ENCODE measurements at regions not wholly inside any gene's neighbourhood (a gene's known extent, or its start where the extent isn't known, plus 50 kb on each side); places are given as distances from the start of the nearest gene placed in this dataset.
A peak's percentile ranks its signal among the peaks of the same experiment; 100 is the strongest.

DNA sequence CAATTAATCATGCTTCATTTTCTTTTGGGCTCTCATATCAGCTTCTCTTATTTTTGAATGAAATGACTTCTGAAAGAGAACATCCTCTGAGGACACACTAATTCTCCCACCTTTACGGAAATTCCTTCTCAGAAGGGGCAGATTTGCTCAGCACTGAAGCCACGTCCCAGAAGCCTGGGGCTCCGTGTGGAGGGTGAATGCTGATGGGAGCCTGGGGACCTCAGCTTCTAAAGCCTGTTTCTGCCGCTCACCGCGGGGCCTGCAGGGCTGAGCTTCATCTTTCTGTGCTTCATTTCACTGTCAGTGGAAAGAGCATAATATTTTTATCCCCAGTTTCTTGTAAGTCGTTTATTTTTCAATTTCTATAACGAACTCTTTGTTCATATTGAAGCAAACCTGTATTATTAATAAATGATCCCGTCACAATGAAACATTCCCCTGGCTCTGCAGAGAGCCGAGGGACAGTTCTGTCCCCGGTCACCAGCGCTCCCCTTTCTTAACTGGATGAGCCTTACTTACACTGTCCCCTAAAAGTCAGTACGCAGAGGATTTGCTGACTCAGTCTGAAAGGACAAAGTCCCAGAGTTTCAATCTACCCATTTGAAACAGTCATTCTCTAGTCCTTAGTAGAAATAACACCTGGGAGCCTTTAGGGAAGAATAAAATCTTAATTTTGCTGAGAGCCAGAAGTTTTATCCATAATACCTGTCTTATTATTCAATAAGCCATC is 364.6 kb upstream of the FAT1 start:
- BruUV-seq (replicated peaks) = no TSS peak
- Histone ChIP-seq H3K27ac (ENCODE audit: extremely low read length, insufficient read depth, low read length) (no peak overlapping the region), H3K27me3 (ENCODE audit: control insufficient read depth in 1 of 2, insufficient read depth in 2 of 2, low read length in 2 of 2) (peaks cover 0 to 30% of the 10 kb centered on the region in 2 experiments; a peak in 2 of 5 replicates), H2AFZ (ENCODE audit: low read length) (no peak overlapping the region), H3K4me3 (replicated peaks in 1 of 3; ENCODE audit: insufficient read depth in 1 of 3, low read depth in 2 of 3, low read length in 3 of 3) (no peak overlapping the region), H3K36me3 (replicated peaks in 1 of 2; ENCODE audit: control insufficient read depth in 1 of 2, insufficient read depth in 2 of 2, low read length in 2 of 2) (no peaks in the 10 kb centered on the region), H3K79me2 (ENCODE audit: insufficient read depth, low read length) (no peaks in the 10 kb centered on the region), H3K9me3 (ENCODE audit: low read length) (no peaks in the 10 kb centered on the region), H3K4me2 (ENCODE audit: low read depth, low read length) (no peak overlapping the region), H3K4me1 (ENCODE audit: insufficient read depth, low read length) (no peaks in the 10 kb centered on the region), H4K20me1 (ENCODE audit: insufficient read depth, low read length) (no peaks in the 10 kb centered on the region), H3K9ac (ENCODE audit: insufficient read depth, low read depth, low read length) (no peak overlapping the region)
- intact Hi-C loops (cut with micrococcal nuclease; ENCODE audit: unreplicated experiment) = loop anchor here (10.0 kb wide), 1 partner anchor 363 kb away; the partner anchor contains the start of gene FAT1
- FAIRE-seq (no peak), ATAC-seq (no peak), DNase-seq (ENCODE audit: low spot score) (no peak)
- POLR2A ChIA-PET = no interaction called here
- CTCF ChIA-PET (ENCODE audit: low intra/inter-chr PET ratio, low total read pairs) = no interaction called here
- TF ChIP-seq MAFF (IDR thresholded peaks at IDR 0.05; ENCODE audit: low read depth, low read length) (peak; percentile 71), ZNF570 (CRISPR knock-in tag; IDR thresholded peaks at IDR 0.05; ENCODE audit: borderline replicate concordance) (no peak), MAFK (conservative IDR thresholded peaks at IDR 0.05 in 1 of 2, IDR thresholded peaks at IDR 0.05 in 1 of 2; ENCODE audit: low read length in 2 of 2) (peak; percentile 72 to 83)
- in situ Hi-C loops (cut with HindIII; ENCODE audit: extremely low pct_ligation_motif_present, low pct_unique_long_range_greater_than_20kb) = no loop called here
- 26% methylated on average over 13 of the region's 13 CpGs for WGBS (ENCODE audit: low lambda C conversion rate)

DNA sequence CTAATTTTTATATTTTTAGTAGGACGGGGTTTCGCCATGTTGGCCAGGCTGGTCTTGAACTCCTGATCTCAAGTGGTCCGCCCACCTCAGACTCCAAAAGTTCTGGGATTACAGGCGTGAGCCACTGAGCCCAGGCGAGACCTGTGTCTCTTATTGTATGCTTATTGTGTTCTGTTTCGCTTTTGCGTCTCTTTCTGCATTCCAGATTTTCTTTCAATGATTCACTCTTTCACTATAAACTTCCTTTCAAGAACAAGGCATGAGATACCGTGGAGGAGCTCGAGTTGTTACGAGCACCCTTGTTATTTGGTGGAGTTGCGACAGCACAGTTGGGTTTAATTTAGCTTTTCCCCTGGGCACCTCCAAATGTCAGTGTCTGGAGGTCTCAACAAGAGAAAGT is 366.7 kb upstream of the FAT1 start:
- CTCF ChIA-PET (ENCODE audit: low intra/inter-chr PET ratio, low total read pairs) = no interaction called here
- Histone ChIP-seq H2AFZ (ENCODE audit: low read length) (no peak overlapping the region), H3K79me2 (ENCODE audit: insufficient read depth, low read length) (no peaks in the 10 kb centered on the region), H3K27ac (ENCODE audit: extremely low read length, insufficient read depth, low read length) (no peak overlapping the region), H3K4me3 (replicated peaks in 1 of 3; ENCODE audit: insufficient read depth in 1 of 3, low read depth in 2 of 3, low read length in 3 of 3) (no peak overlapping the region), H4K20me1 (ENCODE audit: insufficient read depth, low read length) (no peaks in the 10 kb centered on the region), H3K36me3 (replicated peaks in 1 of 2; ENCODE audit: control insufficient read depth in 1 of 2, insufficient read depth in 2 of 2, low read length in 2 of 2) (no peaks in the 10 kb centered on the region), H3K9ac (ENCODE audit: insufficient read depth, low read depth, low read length) (no peak overlapping the region), H3K4me1 (ENCODE audit: insufficient read depth, low read length) (no peaks in the 10 kb centered on the region), H3K27me3 (ENCODE audit: control insufficient read depth in 1 of 2, insufficient read depth in 2 of 2, low read length in 2 of 2) (peaks cover 0 to 31% of the 10 kb centered on the region in 2 experiments; a peak in 1 of 5 replicates), H3K4me2 (ENCODE audit: low read depth, low read length) (no peak overlapping the region), H3K9me3 (ENCODE audit: low read length) (no peaks in the 10 kb centered on the region)
- DNase-seq (ENCODE audit: low spot score) = no peak
- no peak for FAIRE-seq
- BruUV-seq (replicated peaks) = no TSS peak
- no peak for ATAC-seq
- intact Hi-C loops (cut with micrococcal nuclease; ENCODE audit: unreplicated experiment) (no loop called here), in situ Hi-C loops (cut with HindIII; ENCODE audit: extremely low pct_ligation_motif_present, low pct_unique_long_range_greater_than_20kb) (no loop called here)
- WGBS (ENCODE audit: low lambda C conversion rate) = 46% methylated on average over 11 of the region's 11 CpGs
- TF ChIP-seq U2AF2 (IDR thresholded peaks at IDR 0.05; ENCODE audit: low read depth, low read length) = no peak
- TF ChIP-seq CBX1 (IDR thresholded peaks at IDR 0.05; ENCODE audit: low read depth) = no peak
- TF ChIP-seq ATRX (CRISPR knock-in tag; IDR thresholded peaks at IDR 0.05; ENCODE audit: borderline replicate concordance) = no peak
- TF ChIP-seq, protein P1, sequence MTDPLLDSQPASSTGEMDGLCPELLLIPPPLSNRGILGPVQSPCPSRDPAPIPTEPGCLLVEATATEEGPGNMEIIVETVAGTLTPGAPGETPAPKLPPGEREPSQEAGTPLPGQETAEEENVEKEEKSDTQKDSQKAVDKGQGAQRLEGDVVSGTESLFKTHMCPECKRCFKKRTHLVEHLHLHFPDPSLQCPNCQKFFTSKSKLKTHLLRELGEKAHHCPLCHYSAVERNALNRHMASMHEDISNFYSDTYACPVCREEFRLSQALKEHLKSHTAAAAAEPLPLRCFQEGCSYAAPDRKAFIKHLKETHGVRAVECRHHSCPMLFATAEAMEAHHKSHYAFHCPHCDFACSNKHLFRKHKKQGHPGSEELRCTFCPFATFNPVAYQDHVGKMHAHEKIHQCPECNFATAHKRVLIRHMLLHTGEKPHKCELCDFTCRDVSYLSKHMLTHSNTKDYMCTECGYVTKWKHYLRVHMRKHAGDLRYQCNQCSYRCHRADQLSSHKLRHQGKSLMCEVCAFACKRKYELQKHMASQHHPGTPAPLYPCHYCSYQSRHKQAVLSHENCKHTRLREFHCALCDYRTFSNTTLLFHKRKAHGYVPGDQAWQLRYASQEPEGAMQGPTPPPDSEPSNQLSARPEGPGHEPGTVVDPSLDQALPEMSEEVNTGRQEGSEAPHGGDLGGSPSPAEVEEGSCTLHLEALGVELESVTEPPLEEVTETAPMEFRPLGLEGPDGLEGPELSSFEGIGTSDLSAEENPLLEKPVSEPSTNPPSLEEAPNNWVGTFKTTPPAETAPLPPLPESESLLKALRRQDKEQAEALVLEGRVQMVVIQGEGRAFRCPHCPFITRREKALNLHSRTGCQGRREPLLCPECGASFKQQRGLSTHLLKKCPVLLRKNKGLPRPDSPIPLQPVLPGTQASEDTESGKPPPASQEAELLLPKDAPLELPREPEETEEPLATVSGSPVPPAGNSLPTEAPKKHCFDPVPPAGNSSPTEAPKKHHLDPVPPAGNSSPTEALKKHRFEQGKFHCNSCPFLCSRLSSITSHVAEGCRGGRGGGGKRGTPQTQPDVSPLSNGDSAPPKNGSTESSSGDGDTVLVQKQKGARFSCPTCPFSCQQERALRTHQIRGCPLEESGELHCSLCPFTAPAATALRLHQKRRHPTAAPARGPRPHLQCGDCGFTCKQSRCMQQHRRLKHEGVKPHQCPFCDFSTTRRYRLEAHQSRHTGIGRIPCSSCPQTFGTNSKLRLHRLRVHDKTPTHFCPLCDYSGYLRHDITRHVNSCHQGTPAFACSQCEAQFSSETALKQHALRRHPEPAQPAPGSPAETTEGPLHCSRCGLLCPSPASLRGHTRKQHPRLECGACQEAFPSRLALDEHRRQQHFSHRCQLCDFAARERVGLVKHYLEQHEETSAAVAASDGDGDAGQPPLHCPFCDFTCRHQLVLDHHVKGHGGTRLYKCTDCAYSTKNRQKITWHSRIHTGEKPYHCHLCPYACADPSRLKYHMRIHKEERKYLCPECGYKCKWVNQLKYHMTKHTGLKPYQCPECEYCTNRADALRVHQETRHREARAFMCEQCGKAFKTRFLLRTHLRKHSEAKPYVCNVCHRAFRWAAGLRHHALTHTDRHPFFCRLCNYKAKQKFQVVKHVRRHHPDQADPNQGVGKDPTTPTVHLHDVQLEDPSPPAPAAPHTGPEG (CRISPR knock-in tag; IDR thresholded peaks at IDR 0.05) = no peak
- TF ChIP-seq MIER2 (CRISPR knock-in tag; IDR thresholded peaks at IDR 0.05) = no peak
- TF ChIP-seq ZNF775 (CRISPR knock-in tag; IDR thresholded peaks at IDR 0.05; ENCODE audit: borderline replicate concordance) = no peak
- no peak for TF ChIP-seq ZNF280B (CRISPR knock-in tag; IDR thresholded peaks at IDR 0.05; ENCODE audit: borderline replicate concordance)
- POLR2A ChIA-PET = no interaction called here
